Right renal pelvis (tissue), 4 donors: ENCODE measurements at regions not wholly inside any gene's neighbourhood (a gene's known extent, or its start where the extent isn't known, plus 50 kb on each side); places are given as distances from the start of the nearest gene placed in this dataset.
"Not testable (repeated sequence)": the region's sequence is repeated elsewhere in the genome, so short reads cannot be mapped to it uniquely, and the experiment has no call there.

Experiments used
- DNase-seq, 4 donors: peaks; one replicate each; pipeline ENCODE4 v3.0.0-alpha.2; 2013; ENCODE audit warnings: low read depth in 4 of 4, low spot score in 3 of 4, missing footprints in 1 of 4

GRCh38 chr1:157235307-157235706, 97.1 kb upstream of the ETV3 start:
- DNase-seq, result no peak

DNA sequence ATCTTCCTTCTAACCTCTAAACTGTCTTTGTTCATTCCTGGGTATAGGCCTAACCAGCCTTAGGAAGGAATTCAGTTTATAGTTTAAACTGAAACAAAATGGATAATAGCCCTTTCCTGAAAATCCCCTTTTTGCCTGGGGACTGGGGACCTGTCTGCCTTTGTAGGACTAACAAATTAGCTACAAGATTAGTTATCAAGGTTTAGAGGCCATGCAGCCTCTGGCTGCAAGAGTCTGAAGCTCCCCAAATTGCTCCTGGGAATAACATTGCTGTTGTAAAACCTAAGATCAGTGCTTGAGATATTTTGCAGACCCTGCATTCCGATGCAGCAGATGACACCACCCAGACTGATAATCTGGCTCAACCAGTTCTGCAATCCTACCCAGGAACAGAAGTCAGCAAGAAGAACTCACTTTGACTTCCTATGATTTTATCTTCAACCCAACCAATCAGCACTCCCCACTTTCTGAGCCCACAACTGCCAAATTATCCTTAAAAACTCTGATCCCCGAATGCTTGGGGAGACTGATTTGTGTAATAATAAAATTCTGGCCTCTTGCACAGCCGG, 96.6 kb upstream of the ETV3 start:
- DNase-seq, result no peak

DNA sequence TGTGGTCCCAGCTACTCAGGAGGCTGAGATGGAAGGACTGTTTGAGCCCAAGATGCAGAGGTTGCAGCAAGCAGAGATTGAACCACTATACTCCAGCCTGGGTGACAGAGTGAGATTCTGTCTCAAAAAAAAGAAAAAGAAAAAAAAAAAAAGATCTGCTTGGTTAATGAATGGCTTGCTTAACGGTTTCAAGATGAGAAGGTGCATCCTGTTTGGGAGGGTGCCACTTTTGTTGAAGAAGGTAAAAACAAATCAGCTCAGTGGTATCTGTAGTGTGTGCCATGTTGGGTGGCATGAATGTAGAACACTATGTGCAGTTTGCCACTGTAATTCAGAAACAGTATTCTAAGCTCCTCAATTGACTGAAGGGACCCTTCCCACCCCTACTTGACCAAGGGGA, 94.9 kb upstream of the ETV3 start:
- no peak for DNase-seq

GRCh38 chr1:157231846-157232525, 93.8 kb upstream of the ETV3 start:
- no peak for DNase-seq

GRCh38 chr1:157230500-157230899, 92.3 kb upstream of the ETV3 start:
- DNase-seq, result no peak

DNA sequence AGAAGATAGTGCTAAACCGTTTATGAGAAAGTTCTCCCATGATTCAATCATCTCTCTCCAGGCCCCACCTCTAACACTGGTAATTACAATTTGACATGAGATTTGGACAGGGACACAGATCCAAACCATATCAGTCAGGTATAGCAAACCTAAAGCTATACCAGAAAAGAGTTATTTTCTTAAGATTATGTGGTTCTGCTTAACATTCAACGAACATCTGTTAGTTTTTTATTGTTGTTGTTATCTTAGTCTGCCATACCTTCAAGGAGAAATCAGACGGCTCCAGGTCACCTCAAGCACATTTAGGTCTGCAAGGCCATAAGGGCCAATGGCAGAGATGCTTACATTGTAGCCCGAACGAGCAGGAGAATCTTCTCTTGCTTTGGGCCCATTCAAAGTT, 89.5 kb upstream of the ETV3 start:
- no peak for DNase-seq

DNA sequence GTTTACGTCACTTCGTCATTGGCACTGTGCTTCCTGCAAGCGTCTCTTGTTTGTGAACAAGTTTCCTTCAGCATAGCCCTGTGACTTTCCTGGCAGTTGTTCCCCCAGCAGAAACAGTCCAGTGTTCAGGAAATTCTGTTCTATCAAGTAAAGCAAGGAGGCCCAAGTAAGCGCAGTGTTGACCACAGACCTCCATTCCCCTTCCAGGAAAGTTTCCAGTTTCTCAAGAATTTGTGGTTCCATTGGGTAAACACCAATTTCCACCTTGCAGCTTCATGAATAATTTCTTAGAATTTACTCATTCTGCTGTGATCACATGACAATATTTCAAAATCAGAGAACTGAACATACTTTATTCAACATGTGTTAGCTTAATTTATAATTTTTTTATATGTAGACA, 88.5 kb upstream of the ETV3 start:
- DNase-seq, result no peak

GRCh38 chr1:157219600-157219999, 81.4 kb upstream of the ETV3 start:
- DNase-seq, result no peak

- DNase-seq, result no peak
These were observed 81.0 kb upstream of the ETV3 start for GRCh38 chr1:157219182-157219581.

GRCh38 chr1:157218671-157219070, 80.5 kb upstream of the ETV3 start:
- DNase-seq, result no peak

DNA sequence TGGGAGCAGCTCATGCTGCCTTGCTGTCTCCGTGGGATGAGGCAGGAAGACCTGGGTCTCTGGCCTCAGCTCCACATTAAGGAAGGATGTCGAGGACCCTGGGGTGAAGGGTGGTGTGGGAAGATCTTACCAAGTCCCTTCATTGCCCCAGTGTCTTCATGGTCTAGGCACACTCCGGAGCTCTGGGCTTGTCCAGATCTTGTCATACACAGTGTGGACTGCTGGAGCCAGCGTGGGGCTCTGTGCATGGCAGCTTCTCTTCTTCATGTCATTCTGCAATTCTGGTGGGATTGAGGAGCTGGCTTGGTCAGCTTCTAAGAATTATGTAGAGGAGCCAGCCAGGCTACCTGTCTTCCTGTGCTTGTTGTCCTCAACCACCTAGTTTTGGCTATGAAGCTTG, 79.3 kb upstream of the ETV3 start:
- DNase-seq, result no peak

GRCh38 chr1:157213836-157214235, 75.6 kb upstream of the ETV3 start:
- no peak for DNase-seq

DNA sequence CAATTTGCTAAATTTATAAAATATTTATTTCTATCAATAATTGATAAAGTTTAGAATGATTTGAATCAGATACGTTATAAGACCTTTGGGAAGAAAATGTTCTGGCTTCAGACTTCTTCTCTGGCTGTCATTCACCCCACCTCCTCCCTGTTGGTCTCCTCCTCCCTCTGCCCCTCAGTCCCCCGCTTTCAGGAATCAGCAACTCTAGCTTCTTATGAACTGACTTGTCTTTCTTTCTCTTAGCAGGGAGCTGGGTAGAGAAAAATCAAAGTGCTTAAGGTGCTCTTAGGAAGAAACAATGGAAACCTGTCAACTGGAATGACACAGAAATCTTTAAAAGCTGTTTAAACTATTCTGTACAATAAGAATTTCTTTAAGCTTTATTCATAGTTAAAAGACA, 71.3 kb upstream of the ETV3 start:
- no peak for DNase-seq

DNA sequence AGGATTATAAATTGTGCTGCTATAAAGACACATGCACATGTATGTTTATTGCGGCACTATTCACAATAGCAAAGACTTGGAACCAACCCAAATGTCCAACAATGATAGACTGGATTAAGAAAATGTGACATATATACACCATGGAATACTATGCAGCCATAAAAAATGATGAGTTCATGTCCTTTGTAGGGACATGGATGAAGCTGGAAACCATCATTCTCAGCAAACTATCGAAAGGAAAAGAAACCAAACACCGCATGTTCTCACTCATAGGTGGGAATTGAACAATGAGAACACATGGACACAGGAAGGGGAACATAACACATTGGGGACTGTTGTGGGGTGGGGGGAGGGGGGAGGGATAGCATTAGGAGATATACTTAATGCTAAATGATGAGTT, 67.8 kb upstream of the ETV3 start:
- not testable (repeated sequence) for DNase-seq

DNA sequence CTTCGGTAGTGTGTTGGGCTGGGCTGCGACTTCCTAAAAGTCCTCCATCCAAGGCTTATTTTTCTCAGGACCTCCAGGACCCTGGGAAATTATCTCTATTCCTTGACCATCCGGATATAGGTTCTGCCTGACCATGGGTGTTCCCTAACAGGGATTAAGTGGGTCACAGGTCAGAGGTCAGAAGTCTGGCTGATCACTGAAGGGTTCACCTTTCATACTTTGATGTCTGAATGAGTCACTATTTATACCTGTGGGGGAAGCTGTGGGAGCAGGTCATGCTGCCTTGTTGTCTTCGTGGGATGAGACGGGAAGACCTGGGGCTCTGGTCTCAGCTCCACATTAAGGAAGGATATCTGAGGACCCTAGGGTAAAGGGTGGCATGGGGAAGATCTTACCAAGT, 65.0 kb upstream of the ETV3 start:
- DNase-seq, result no peak

DNA sequence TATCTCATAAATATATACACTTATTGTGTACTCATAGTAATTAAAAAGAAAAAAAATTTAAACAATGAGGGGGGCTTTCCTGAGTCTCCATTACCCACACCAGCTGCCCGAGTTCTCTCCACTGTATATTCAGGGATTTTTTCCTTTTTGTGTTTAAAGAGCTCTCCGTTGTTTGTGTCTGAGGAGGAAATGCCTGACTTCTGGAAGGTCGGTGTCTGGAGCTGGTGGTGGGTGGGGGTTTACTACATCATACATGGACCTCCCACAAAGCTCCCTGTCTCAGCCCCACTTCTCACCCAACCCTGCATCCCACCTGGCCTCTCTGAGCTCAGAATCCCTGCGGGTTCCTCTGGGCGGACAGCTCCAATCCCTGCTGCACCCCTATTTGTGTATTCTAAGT, 64.1 kb upstream of the ETV3 start:
- no peak for DNase-seq

DNA sequence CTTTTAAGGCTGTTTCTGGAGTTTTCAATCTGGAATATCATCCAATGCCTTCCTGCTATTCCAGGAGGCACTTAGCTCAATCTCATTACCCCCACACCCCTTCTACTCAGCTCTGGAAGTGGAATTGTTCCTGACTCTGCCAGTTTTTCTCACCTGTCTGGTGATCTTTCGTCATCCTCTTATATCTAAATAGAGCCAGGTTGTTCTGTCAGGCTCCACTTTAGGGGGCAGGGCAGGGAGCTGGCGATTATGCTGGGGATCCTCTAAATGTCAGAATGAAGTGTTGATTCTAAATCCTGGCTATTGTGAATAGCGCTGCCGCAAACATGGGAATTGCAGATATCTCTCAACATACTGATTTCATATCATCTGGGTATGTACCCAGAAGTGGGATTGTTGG, 63.6 kb upstream of the ETV3 start:
- DNase-seq, result no peak

GRCh38 chr1:157200451-157200850, 62.3 kb upstream of the ETV3 start:
- no peak for DNase-seq

- DNase-seq, result no peak
These were observed 61.2 kb upstream of the ETV3 start for GRCh38 chr1:157199421-157199755.

GRCh38 chr1:157198619-157199420, 60.6 kb upstream of the ETV3 start:
- no peak for DNase-seq

GRCh38 chr1:157197906-157198435, 59.8 kb upstream of the ETV3 start:
- no peak for DNase-seq
